DND-41 (cell line): ENCODE measurements at regions not wholly inside any gene's neighbourhood (a gene's known extent, or its start where the extent isn't known, plus 50 kb on each side); places are given as distances from the start of the nearest gene placed in this dataset.

Experiments used
- EZH2 ChIP-seq: IDR thresholded peaks from 3 replicates; pipeline ENCODE4 v1.6.1; 2012; ENCODE audit warnings: borderline replicate concordance, low read depth, mild to moderate bottlenecking, moderate library complexity, low read length, inconsistent platforms; ENCODE audit not compliant: severe bottlenecking
- TF ChIP-seq, protein P1 (sequence below): IDR thresholded peaks from 2 replicates; pipeline ENCODE4 v1.5.1; 2012; ENCODE audit warnings: borderline replicate concordance, low read length, moderate library complexity, mild to moderate bottlenecking; ENCODE audit not compliant: poor library complexity, severe bottlenecking; ENCODE audit errors: extremely low read depth

DNA sequence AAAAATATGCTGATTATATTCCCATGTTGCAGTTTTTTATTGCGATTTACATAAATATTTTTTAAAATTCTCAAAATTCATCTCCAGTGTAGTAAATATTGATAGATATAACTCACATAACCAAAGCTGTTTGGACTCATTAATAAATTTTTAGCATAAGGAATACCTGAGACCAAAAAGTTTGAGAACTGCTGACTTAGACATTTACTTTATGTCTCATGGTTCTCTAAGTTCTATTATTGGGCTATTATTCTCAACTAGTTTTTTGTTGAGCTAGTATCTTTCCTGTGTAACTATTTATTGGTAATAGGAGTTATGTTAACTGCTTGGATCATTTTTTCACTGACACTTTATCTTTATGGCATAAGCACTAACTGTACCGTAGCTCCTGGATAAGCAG, 1069.6 kb downstream of the ADGRL2 start:
- TF ChIP-seq, protein P1, sequence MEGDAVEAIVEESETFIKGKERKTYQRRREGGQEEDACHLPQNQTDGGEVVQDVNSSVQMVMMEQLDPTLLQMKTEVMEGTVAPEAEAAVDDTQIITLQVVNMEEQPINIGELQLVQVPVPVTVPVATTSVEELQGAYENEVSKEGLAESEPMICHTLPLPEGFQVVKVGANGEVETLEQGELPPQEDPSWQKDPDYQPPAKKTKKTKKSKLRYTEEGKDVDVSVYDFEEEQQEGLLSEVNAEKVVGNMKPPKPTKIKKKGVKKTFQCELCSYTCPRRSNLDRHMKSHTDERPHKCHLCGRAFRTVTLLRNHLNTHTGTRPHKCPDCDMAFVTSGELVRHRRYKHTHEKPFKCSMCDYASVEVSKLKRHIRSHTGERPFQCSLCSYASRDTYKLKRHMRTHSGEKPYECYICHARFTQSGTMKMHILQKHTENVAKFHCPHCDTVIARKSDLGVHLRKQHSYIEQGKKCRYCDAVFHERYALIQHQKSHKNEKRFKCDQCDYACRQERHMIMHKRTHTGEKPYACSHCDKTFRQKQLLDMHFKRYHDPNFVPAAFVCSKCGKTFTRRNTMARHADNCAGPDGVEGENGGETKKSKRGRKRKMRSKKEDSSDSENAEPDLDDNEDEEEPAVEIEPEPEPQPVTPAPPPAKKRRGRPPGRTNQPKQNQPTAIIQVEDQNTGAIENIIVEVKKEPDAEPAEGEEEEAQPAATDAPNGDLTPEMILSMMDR = no peak
- TF ChIP-seq EZH2 = no peak
